Effector memory CD8-positive, alpha-beta T cell (primary cell): ENCODE measurements at regions not wholly inside any gene's neighbourhood (a gene's known extent, or its start where the extent isn't known, plus 50 kb on each side); places are given as distances from the start of the nearest gene placed in this dataset.
"Not testable (repeated sequence)": the region's sequence is repeated elsewhere in the genome, so short reads cannot be mapped to it uniquely, and the experiment has no call there.

Experiments
- ATAC-seq: fragments of 150-1000 bp; cut with Tn5 transposase; replicated peaks from 2 replicates; pipeline ENCODE4 v1.10.0; 2021; ENCODE audit warnings: mild to moderate bottlenecking, moderate library complexity
- DNase-seq, 3 experiments: peaks; one replicate each; pipeline ENCODE4 v3.0.0; 2021
- H3K27ac Mint-ChIP-seq, 2 donors: one replicate each; pipeline ENCODE4 v1.8.0; 2022; ENCODE audit warnings: mild to moderate bottlenecking in 2 of 2, mixed read lengths in 2 of 2, moderate library complexity in 2 of 2
- H3K27me3 Mint-ChIP-seq, 2 donors: one replicate each; pipeline ENCODE4 v1.8.0; 2022; ENCODE audit warnings: mixed read lengths in 2 of 2
- H3K36me3 Mint-ChIP-seq: one replicate; pipeline ENCODE4 v1.8.0; 2022; ENCODE audit warnings: mild to moderate bottlenecking, moderate library complexity, mixed read lengths; ENCODE audit not compliant: insufficient read depth
- H3K4me1 Mint-ChIP-seq, 2 donors: one replicate each; pipeline ENCODE4 v1.8.0; 2022; ENCODE audit warnings: low read depth in 2 of 2, mixed read lengths in 2 of 2
- H3K4me3 Mint-ChIP-seq, 2 donors: one replicate each; pipeline ENCODE4 v1.8.0; 2022; ENCODE audit warnings: mild to moderate bottlenecking in 2 of 2, mixed read lengths in 2 of 2, moderate library complexity in 2 of 2
- H3K9me3 Mint-ChIP-seq, 2 donors: one replicate each; pipeline ENCODE4 v1.8.0; 2022; ENCODE audit warnings: mixed read lengths in 2 of 2

- H3K9me3 Mint-ChIP-seq, H3K4me3 Mint-ChIP-seq, DNase-seq, H3K36me3 Mint-ChIP-seq, H3K4me1 Mint-ChIP-seq, H3K27ac Mint-ChIP-seq, ATAC-seq: not testable (repeated sequence)
- peaks cover 18 to 26% of the 10 kb centered on the region in 2 donors for H3K27me3 Mint-ChIP-seq
Measured at GRCh38 chr3:150336363-150336762, 71.7 kb upstream of the TSC22D2 start.

DNA sequence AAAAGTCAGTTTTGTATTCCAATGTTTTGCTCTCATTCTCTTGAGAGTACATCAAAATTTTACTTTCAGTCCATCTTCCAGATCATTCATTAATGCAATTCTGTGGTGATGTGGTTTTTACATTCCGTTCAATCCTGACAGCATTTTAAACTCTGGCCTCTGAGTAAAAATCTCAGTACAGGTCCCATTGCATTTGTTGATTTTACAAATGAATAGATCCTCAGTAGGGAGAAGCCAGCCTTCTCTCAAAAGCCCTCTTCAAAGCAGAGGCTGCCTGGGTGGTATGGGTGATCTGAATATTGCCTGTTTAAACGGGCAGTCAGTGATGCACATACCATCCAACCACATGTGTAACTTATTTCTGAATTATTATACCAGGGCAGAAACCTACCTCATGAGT is 72.5 kb upstream of the TSC22D2 start:
- Mint-ChIP-seq H3K9me3 (no peaks in the 10 kb centered on the region), H3K36me3 (peaks cover 3% of the 10 kb centered on the region), H3K4me3 (no peak overlapping the region), H3K4me1 (no peaks in the 10 kb centered on the region), H3K27ac (no peak overlapping the region), H3K27me3 (peaks cover 18 to 26% of the 10 kb centered on the region in 2 donors)
- ATAC-seq (no peak), DNase-seq (no peak)

DNA sequence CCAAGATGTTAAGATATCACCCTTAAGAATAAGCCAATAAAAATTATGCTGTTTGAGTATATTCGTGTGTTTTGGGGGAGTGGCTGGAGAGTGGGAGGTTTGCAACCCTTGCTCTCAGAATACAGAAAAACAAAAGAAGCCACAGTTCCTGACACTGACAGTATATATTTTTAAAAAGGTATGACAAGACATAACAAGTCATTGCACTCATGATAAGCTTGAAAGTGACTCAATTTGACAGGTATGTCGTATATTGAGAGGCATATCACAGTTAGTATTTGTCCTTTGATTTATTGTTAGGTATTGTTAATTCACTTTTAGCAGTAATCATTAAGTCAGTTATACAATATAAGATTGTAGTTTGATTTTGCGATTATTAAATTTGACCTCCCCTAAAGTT is 73.1 kb upstream of the TSC22D2 start:
- no peak overlapping the region for H3K27ac Mint-ChIP-seq
- peaks cover 3% of the 10 kb centered on the region for H3K36me3 Mint-ChIP-seq
- no peak for ATAC-seq
- no peak overlapping the region for H3K4me3 Mint-ChIP-seq
- H3K9me3 Mint-ChIP-seq = no peaks in the 10 kb centered on the region
- no peaks in the 10 kb centered on the region for H3K4me1 Mint-ChIP-seq
- no peak for DNase-seq
- peaks cover 18 to 26% of the 10 kb centered on the region in 2 donors for H3K27me3 Mint-ChIP-seq

DNA sequence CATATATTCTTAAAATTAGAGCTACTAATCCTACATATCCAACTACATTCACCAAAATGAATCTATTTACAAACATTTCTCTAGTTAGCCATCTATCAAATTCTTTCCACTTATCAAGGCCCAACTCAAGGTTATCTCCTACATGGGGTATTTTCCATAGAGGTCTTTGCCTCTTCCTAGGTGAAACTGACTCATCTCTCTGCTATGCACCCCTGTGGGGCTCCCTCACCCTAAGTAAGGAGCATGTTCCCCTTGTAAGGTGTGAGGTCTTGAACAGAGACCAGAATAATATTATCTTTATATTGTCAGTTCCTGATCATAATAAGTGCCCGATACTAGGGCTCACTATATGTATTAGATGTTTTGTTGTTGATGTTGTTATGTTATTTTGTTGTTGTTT is 74.6 kb upstream of the TSC22D2 start:
- Mint-ChIP-seq H3K27me3 (peaks cover 19 to 21% of the 10 kb centered on the region in 2 donors), H3K4me1 (no peaks in the 10 kb centered on the region), H3K9me3 (no peaks in the 10 kb centered on the region), H3K27ac (no peak overlapping the region), H3K36me3 (peaks cover 3% of the 10 kb centered on the region), H3K4me3 (no peak overlapping the region)
- DNase-seq (no peak), ATAC-seq (no peak)

- Mint-ChIP-seq H3K27ac (no peak overlapping the region), H3K4me1 (no peaks in the 10 kb centered on the region), H3K27me3 (peaks cover 22 to 25% of the 10 kb centered on the region in 2 donors)
Measured at GRCh38 chr3:150331978-150332568, 76.0 kb upstream of the TSC22D2 start.

GRCh38 chr3:150330872-150331271 is 77.2 kb upstream of the TSC22D2 start:
- Mint-ChIP-seq H3K27ac (no peak overlapping the region), H3K27me3 (peaks cover 21 to 26% of the 10 kb centered on the region in 2 donors), H3K9me3 (no peaks in the 10 kb centered on the region), H3K4me3 (no peak overlapping the region), H3K36me3 (peaks cover 3% of the 10 kb centered on the region), H3K4me1 (no peaks in the 10 kb centered on the region)
- no peak for DNase-seq
- ATAC-seq = no peak

More at GRCh38 chr3:150331978-150332568, 76.0 kb upstream of the TSC22D2 start:
- Mint-ChIP-seq H3K4me3 (no peak overlapping the region), H3K9me3 (no peaks in the 10 kb centered on the region), H3K36me3 (peaks cover 3% of the 10 kb centered on the region)
- DNase-seq (no peak), ATAC-seq (no peak)

DNA sequence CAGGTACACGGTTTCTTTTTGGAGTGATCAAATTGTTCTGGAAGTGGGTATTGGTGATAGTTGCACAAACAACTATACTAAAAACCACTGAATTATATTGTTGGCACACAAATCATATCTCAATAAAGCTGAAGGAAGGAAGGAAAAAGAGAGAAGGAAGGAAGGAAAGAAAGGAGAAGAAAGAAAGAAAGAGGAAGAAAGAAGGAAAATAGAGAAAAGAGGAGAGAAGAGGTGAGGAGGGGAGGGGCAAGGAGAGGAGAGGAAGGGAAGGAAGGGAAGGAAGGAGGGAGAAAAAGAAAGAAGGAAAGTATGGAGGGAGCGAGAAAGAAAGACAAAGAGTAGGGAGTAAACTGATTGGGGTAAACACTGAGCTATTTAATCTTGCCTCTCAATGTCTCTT is 77.9 kb upstream of the TSC22D2 start:
- Mint-ChIP-seq H3K4me1 (no peaks in the 10 kb centered on the region), H3K36me3 (peaks cover 3% of the 10 kb centered on the region), H3K27me3 (peaks cover 25 to 30% of the 10 kb centered on the region in 2 donors), H3K9me3 (no peaks in the 10 kb centered on the region), H3K27ac (no peak overlapping the region), H3K4me3 (no peak overlapping the region)
- DNase-seq (no peak), ATAC-seq (no peak)

DNA sequence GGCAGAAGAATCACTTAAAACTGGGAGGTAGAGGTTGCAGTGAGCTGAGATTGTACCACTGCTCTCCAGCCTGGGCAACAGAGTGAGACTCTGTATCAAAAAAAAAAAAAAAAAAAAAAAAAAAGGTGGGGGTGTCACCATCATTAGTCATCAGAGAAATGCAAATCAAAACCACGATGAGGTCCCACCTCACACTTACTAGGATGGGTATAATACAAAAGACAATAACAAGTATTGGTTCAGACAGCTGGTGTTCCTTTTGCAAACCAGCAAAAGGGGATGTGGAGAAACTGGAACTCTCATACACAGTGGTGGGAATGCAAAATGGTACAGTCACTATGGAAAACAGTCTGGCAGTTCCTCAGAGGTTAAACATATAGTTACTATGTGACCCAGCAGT is 78.7 kb upstream of the TSC22D2 start:
- Mint-ChIP-seq H3K4me3 (no peak overlapping the region), H3K36me3 (peaks cover 3% of the 10 kb centered on the region), H3K4me1 (no peaks in the 10 kb centered on the region), H3K9me3 (no peaks in the 10 kb centered on the region), H3K27me3 (peaks cover 33 to 34% of the 10 kb centered on the region in 2 donors), H3K27ac (no peak overlapping the region)
- DNase-seq (no peak), ATAC-seq (no peak)

GRCh38 chr3:150328654-150329040 is 79.5 kb upstream of the TSC22D2 start:
- H3K36me3 Mint-ChIP-seq = peaks cover 3% of the 10 kb centered on the region
- H3K27ac Mint-ChIP-seq = no peak overlapping the region
- no peaks in the 10 kb centered on the region for H3K4me1 Mint-ChIP-seq
- ATAC-seq (no peak), DNase-seq (no peak)
- peaks cover 34 to 41% of the 10 kb centered on the region in 2 donors for H3K27me3 Mint-ChIP-seq
- H3K4me3 Mint-ChIP-seq = no peak overlapping the region
- no peaks in the 10 kb centered on the region for H3K9me3 Mint-ChIP-seq

DNA sequence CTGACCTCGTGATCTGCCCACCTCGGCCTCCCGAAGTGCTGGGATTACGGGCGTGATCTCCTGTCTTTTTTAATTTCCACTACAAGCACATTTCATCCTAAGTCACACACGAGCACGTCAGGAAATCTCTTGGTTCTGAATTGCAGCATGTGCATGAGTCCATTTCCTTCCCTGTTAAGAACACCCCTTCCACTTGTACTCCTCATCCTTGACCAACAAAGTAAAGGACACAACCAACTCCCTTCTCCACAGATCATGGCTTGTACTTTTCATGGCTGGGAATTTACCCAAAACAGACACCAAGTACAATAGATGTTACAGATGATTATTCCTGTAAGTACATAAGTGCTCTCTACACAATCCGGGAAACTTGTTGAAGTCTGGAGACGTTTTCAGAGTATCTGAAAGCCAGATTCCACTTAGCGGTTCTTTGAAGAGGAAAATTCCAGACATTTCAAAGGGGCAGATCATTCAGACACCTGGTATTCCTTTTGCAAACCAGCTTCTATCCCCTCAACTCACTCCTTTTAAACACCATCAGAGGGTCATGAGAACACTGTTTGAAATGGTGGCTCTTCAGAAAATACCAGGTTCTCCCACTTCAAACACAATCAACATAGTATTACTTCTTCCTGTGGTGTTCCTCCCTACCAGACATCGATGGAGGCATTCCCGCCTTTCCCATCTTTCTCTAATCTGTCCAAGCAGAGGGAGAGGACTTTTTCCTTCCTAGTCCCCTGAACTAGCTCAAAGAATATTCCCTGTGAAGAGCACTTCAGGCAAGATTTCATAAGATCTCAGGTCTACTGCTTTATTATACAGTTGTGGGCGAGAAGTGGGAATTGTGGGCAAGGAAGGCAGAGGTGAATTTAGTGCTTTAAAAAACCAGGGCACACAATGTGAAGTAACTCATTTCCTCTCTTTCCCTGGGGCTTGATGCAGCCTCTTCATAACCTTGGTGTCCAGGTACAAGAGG is 80.1 kb upstream of the TSC22D2 start:
- Mint-ChIP-seq H3K27ac (no peak overlapping the region), H3K9me3 (no peaks in the 10 kb centered on the region), H3K27me3 (peaks cover 34 to 44% of the 10 kb centered on the region in 2 donors), H3K4me3 (no peak overlapping the region), H3K4me1 (no peaks in the 10 kb centered on the region), H3K36me3 (peaks cover 3% of the 10 kb centered on the region)
- ATAC-seq (no peak), DNase-seq (no peak)

GRCh38 chr3:150324788-150325187 is 83.3 kb upstream of the TSC22D2 start:
- DNase-seq (no peak), ATAC-seq (no peak)
- H3K36me3 Mint-ChIP-seq = no peaks in the 10 kb centered on the region
- no peak overlapping the region for H3K27ac Mint-ChIP-seq
- H3K4me1 Mint-ChIP-seq = no peaks in the 10 kb centered on the region
- peaks cover 42 to 56% of the 10 kb centered on the region in 2 donors for H3K27me3 Mint-ChIP-seq
- H3K9me3 Mint-ChIP-seq = no peaks in the 10 kb centered on the region
- no peak overlapping the region for H3K4me3 Mint-ChIP-seq

GRCh38 chr3:150324245-150324644 is 83.9 kb upstream of the TSC22D2 start:
- no peak for ATAC-seq
- Mint-ChIP-seq H3K9me3 (no peaks in the 10 kb centered on the region), H3K36me3 (no peaks in the 10 kb centered on the region), H3K27ac (no peak overlapping the region), H3K27me3 (peaks cover 38 to 56% of the 10 kb centered on the region in 2 donors), H3K4me1 (no peaks in the 10 kb centered on the region), H3K4me3 (no peak overlapping the region)
- DNase-seq = no peak

GRCh38 chr3:150323770-150324169 is 84.3 kb upstream of the TSC22D2 start:
- DNase-seq (no peak), ATAC-seq (no peak)
- peaks cover 38 to 56% of the 10 kb centered on the region in 2 donors for H3K27me3 Mint-ChIP-seq
- H3K9me3 Mint-ChIP-seq = no peaks in the 10 kb centered on the region
- H3K27ac Mint-ChIP-seq = no peak overlapping the region
- H3K36me3 Mint-ChIP-seq = no peaks in the 10 kb centered on the region
- H3K4me3 Mint-ChIP-seq = no peak overlapping the region
- H3K4me1 Mint-ChIP-seq = no peaks in the 10 kb centered on the region

GRCh38 chr3:150323091-150323490 is 85.0 kb upstream of the TSC22D2 start:
- not testable (repeated sequence) for H3K27ac Mint-ChIP-seq, H3K9me3 Mint-ChIP-seq, H3K4me3 Mint-ChIP-seq, ATAC-seq, H3K36me3 Mint-ChIP-seq, DNase-seq, H3K4me1 Mint-ChIP-seq
- H3K27me3 Mint-ChIP-seq = peaks cover 40 to 51% of the 10 kb centered on the region in 2 donors
